SK-N-MC (cell line): ENCODE measurements at regions not wholly inside any gene's neighbourhood (a gene's known extent, or its start where the extent isn't known, plus 50 kb on each side); places are given as distances from the start of the nearest gene placed in this dataset.
"Not testable (repeated sequence)": the region's sequence is repeated elsewhere in the genome, so short reads cannot be mapped to it uniquely, and the experiment has no call there.

Experiments used
- DNase-seq: peaks from one replicate; pipeline ENCODE4 v3.0.0-alpha.2; 2011; ENCODE audit warnings: low read depth, low spot score
- H3K27ac ChIP-seq: fragments of 200-600 bp; sonication (generic); 2 replicates; pipeline ENCODE4 v1.5.1; 2016; ENCODE audit warnings: mixed run types
- H3K36me3 ChIP-seq: fragments of 200-600 bp; sonication (generic); 2 replicates; pipeline ENCODE4 v1.6.1; 2017; ENCODE audit warnings: antibody characterized with exemption, low read length, mixed read lengths; ENCODE audit not compliant: insufficient read depth
- H3K4me3 ChIP-seq: fragments of 200-600 bp; sonication (generic); 2 replicates; pipeline ENCODE4 v1.5.1; 2016
- H3K9ac ChIP-seq: fragments of 200-600 bp; sonication (generic); 2 replicates; pipeline ENCODE4 v1.8.0; 2017; ENCODE audit warnings: mixed run types, mixed read lengths; ENCODE audit not compliant: insufficient read length
- H3K9me3 ChIP-seq: fragments of 200-600 bp; sonication (generic); 2 replicates; pipeline ENCODE4 v1.6.1; 2017; ENCODE audit warnings: low read depth, mild to moderate bottlenecking, antibody characterized with exemption, low read length, moderate library complexity, mixed read lengths
- EZH2 ChIP-seq: fragments of 200-600 bp; sonication (generic); IDR thresholded peaks from one replicate; pipeline ENCODE4 v1.6.1; 2017; ENCODE audit warnings: antibody characterized with exemption
- FOXP2 ChIP-seq: optimal IDR thresholded peaks from 2 replicates; pipeline ENCODE3; 2011; ENCODE audit warnings: mild to moderate bottlenecking, moderate library complexity; ENCODE audit not compliant: insufficient read depth; ENCODE audit errors: extremely low read length, control extremely low read depth
- POLR2AphosphoS5 ChIP-seq: IDR thresholded peaks from 2 replicates; pipeline ENCODE4 v1.6.1; 2012; ENCODE audit warnings: mild to moderate bottlenecking, low read depth, low read length, borderline replicate concordance

DNA sequence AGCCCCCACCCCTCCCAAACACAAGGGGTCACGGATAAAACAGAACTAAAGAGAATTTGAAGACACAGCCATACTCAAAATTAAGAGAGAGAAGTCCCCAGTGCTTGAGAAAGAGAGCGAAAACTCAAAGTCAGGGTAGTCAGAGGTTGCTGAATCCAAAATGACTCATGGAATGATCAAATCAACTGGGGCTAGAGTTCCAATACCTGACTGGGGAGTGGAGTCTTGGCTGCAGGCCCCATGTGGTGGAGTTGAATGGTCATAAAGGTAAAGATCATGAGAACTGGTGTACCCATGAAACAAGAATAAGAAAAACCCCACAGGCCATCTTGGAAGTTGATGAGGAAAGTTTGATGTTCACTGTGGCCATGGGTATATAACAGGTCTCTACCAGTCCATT is 84.5 kb upstream of the LRRN2 start:
- DNase-seq, result no peak
- Histone ChIP-seq H3K4me3 (no peak overlapping the region), H3K36me3 (no peaks in the 10 kb centered on the region), H3K9me3 (no peaks in the 10 kb centered on the region), H3K27ac (no peak overlapping the region), H3K9ac (no peak overlapping the region)
- no peak for TF ChIP-seq EZH2
- no peak for TF ChIP-seq FOXP2
- TF ChIP-seq POLR2AphosphoS5, result no peak

DNA sequence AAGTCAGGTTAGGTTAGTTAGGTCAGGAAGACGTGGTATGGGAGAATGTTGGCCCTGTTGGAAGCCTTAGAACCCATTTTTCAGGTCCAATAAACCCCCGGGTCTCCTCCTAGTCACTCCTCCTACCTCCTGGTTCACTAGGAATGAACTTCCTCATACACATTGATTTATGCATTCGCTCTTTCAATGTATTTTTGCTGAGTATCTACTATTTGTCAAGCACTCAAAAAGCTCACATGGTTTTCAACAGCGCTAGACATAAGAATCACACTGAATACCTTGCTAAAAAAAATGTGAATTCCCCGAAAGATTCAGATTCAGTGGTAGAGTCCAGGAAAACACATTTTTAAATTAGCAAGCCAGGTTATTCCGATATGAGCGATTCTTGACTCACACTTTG is 85.8 kb upstream of the LRRN2 start:
- H3K36me3 ChIP-seq, result no peaks in the 10 kb centered on the region
- no peak overlapping the region for H3K4me3 ChIP-seq
- no peaks in the 10 kb centered on the region for H3K9me3 ChIP-seq
- H3K27ac ChIP-seq, result no peak overlapping the region
- TF ChIP-seq POLR2AphosphoS5 (no peak), EZH2 (no peak), FOXP2 (no peak)
- no peak overlapping the region for H3K9ac ChIP-seq
- DNase-seq, result no peak

GRCh38 chr1:204773246-204773645 is 87.7 kb upstream of the LRRN2 start:
- no peak for DNase-seq
- no peaks in the 10 kb centered on the region for H3K9me3 ChIP-seq
- no peak overlapping the region for H3K4me3 ChIP-seq
- no peaks in the 10 kb centered on the region for H3K36me3 ChIP-seq
- no peak overlapping the region for H3K9ac ChIP-seq
- no peak for TF ChIP-seq EZH2
- TF ChIP-seq POLR2AphosphoS5, result no peak
- no peak for TF ChIP-seq FOXP2
- no peak overlapping the region for H3K27ac ChIP-seq

- Histone ChIP-seq H3K36me3 (no peaks in the 10 kb centered on the region), H3K27ac (no peak overlapping the region)
These were observed 90.0 kb upstream of the LRRN2 start for GRCh38 chr1:204775546-204775945.

GRCh38 chr1:204777591-204777990 is 92.1 kb upstream of the LRRN2 start:
- Histone ChIP-seq H3K9me3 (no peaks in the 10 kb centered on the region), H3K4me3 (no peak overlapping the region), H3K36me3 (no peaks in the 10 kb centered on the region), H3K27ac (no peak overlapping the region), H3K9ac (no peak overlapping the region)
- TF ChIP-seq EZH2 (no peak), FOXP2 (no peak), POLR2AphosphoS5 (no peak)
- DNase-seq, result no peak

More at GRCh38 chr1:204775546-204775945, 90.0 kb upstream of the LRRN2 start:
- no peak overlapping the region for H3K4me3 ChIP-seq
- H3K9ac ChIP-seq, result no peak overlapping the region
- no peak for DNase-seq
- no peaks in the 10 kb centered on the region for H3K9me3 ChIP-seq
- TF ChIP-seq POLR2AphosphoS5, result no peak
- no peak for TF ChIP-seq FOXP2
- TF ChIP-seq EZH2, result no peak

- Histone ChIP-seq H3K4me3 (no peak overlapping the region), H3K36me3 (no peaks in the 10 kb centered on the region), H3K9me3 (no peaks in the 10 kb centered on the region), H3K9ac (no peak overlapping the region), H3K27ac (no peak overlapping the region)
- TF ChIP-seq EZH2, result no peak
- TF ChIP-seq FOXP2, result no peak
- TF ChIP-seq POLR2AphosphoS5, result no peak
- no peak for DNase-seq
These were observed 90.0 kb upstream of the NFASC start for GRCh38 chr1:204780630-204781029.

DNA sequence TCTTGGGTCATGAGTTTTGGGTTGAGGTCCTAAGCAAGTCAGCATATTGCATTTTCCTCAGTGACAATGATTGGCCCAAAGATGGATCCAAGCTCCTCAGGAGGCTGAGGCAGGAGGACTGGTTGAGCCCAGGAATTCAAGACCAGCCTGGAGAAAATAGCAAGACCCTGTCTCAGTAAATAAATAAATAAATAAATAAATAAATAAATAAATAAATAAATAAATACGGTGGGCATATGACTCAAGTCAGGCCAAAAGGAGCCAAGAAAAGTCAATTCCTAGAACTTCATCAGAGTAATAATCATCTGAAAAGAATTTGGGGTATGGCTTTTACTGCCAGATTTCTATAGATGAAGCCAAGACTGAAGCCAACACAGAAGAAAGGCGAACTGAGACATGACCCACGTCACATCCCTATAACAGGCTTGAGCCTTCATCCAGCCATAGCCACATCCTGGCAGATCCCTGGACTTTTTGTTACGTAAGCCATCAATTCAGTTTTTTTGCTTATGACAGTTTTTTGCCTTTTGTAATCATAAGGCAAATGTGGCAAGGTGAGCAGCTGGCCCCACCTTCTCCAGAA is 88.5 kb upstream of the NFASC start:
- no peak for TF ChIP-seq EZH2
- TF ChIP-seq POLR2AphosphoS5, result no peak
- TF ChIP-seq FOXP2, result no peak
- no peak overlapping the region for H3K9ac ChIP-seq
- no peak for DNase-seq
- no peaks in the 10 kb centered on the region for H3K9me3 ChIP-seq
- no peak overlapping the region for H3K4me3 ChIP-seq
- H3K27ac ChIP-seq, result no peak overlapping the region
- H3K36me3 ChIP-seq, result no peaks in the 10 kb centered on the region

DNA sequence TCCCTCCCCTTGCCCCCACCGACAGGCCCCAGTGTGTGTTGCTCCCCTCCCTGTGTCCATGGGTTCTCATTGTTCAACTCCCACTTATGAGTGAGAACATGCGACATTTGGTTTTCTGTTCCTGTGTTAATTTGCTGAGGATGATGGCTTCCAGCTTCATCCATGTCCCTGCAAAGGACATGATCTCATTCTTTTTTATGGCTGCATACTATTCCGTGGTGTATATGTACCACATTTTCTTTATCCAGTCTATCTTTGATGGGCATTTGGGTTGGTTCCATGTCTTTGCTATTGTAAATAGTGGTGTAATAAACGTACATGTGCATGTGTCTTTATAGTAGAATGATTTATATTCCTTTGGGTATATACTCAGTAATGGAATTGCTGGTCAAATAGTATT is 85.6 kb upstream of the NFASC start:
- not testable (repeated sequence) for H3K9ac ChIP-seq, H3K27ac ChIP-seq, H3K36me3 ChIP-seq, H3K9me3 ChIP-seq, DNase-seq, H3K4me3 ChIP-seq

- H3K36me3 ChIP-seq, result no peaks in the 10 kb centered on the region
These were observed 82.2 kb upstream of the NFASC start for GRCh38 chr1:204788470-204788869.

More at GRCh38 chr1:204788470-204788869, 82.2 kb upstream of the NFASC start:
- Histone ChIP-seq H3K9ac (no peak overlapping the region), H3K4me3 (no peak overlapping the region), H3K9me3 (no peaks in the 10 kb centered on the region), H3K27ac (no peak overlapping the region)
- TF ChIP-seq EZH2 (no peak), POLR2AphosphoS5 (no peak), FOXP2 (no peak)
- DNase-seq, result no peak
